AG20443 (cell line): ENCODE measurements at regions not wholly inside any gene's neighbourhood (a gene's known extent, or its start where the extent isn't known, plus 50 kb on each side); places are given as distances from the start of the nearest gene placed in this dataset.
"Not testable (repeated sequence)": the region's sequence is repeated elsewhere in the genome, so short reads cannot be mapped to it uniquely, and the experiment has no call there.

Experiments used
- DNase-seq: peaks from one replicate; pipeline ENCODE4 v3.0.0; 2012; ENCODE audit warnings: low spot score, mixed read lengths

DNA sequence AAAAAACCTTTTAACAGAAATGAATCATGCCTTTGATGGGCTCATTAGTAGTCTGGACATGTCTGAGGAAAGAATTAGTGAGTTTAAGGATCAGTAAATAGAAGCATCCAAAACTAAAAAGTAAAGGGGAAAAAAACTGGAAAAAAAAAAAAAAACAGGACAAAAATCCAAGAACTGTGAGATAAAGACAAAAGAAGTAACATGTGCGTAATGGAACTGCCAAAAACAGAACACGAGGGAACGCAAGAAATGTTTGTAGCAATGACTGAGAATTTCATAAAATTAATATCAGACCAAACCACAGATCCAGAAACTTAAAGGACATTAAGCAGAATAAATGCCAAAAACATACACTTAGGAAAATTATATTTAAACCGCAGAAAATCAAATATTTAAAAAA, 77.4 kb downstream of the MS4A13 start:
- DNase-seq: no peak

DNA sequence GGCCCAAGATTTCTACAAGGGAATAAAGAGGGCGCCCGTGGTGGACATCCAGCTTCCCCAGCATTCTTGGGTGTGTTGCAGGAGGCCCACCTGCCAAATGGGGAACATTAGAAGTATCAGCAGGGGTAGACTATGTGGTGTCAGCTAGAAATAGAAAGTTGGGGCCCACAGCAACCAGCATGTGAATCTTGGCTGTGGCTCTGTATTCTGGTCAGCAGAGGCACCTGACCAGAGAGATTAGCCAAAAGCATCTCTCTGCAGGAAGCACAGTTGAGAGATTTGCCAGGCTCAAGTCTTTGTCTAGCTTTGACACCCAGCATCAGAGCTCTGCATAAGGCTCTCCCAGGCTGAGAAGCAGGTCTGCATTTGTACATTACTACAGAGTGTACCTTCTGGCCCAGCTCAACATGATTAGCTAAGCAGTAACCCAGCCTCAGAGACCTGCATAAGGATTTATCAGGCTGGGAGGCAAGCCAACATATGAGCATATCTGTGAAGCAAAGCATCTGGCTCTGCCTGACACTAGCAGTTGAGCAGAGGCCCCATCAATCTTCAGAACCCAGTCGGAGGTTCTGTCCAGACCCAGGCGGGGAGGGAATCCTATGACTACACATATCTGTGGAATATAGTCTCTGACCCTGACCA, 79.9 kb downstream of the MS4A13 start:
- no peak for DNase-seq

DNA sequence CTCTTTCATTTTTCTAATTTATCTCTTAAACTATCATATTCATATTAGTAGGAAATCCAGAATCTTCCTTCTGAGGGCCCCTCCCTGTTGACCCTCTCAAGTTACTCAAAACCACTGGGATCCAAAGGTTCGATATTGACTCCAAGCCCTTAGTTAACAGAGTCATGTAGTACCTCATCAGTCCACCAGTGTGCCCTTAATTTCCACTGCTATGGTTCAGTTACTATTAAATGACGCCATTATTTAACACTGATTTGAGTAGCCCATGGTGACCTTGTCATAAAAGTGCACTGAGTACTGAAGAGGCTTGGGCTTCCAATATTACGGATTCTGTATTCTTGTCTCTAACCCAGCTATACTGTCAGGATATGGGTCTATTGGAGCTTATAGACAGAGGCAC, 91.9 kb upstream of the MS4A8 start:
- DNase-seq: no peak

DNA sequence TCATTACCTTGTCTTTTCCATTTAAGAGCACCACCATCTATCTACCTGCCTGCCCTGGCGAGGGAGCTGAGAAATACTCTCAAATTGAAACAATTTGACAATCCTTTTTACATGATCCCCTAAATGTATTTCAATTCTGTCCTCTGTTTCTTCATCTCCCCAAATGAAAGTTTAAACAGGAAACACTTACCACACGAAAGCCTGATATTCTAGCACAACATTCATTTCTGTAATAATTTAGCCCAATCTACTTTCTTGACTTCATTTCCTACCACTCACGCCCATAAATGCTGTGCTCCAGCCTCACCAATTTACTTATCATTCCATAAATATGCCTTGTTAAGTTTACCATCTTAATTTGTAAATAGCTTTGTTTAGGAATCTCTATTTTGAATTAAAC, 89.8 kb upstream of the MS4A8 start:
- no peak for DNase-seq

DNA sequence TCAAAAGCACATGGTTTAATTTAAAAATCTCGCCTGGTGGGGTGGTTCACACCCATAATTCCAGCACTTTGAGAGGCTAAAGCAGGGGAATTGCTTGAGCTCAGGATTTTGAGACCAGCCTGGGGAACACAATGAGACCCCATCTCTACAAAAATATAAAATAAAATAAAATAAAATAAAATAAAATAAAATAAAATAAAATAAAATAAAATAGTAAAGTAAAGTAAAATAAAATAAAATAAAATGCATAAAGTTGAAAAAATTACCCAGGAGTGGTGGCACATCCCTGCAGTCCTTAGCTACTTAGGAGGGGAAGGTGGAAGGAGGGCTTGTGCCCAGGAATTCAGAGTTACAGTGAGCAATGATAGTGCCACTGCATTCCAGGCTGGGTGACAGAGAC, 88.7 kb upstream of the MS4A8 start:
- no peak for DNase-seq

DNA sequence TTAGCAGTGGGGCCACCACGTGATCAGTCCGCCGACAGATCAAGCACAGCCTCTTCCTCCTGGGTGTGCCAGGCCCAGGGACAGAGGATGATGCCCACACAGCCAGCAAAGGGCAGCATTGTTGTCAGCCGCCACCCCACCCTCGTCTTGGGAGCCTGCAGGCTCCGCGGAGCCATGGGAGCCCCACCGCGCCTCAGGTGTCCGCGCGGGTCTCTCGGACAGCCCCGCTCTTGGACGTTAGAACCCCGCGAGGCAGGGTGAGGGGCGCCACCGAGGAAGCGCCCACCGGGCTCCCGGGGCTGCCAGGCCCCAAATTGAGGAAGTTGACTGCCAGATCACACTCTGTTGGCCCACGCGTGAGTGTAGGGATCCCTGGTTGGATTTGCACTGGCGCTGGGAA, 83.9 kb upstream of the MS4A8 start:
- no peak for DNase-seq

DNA sequence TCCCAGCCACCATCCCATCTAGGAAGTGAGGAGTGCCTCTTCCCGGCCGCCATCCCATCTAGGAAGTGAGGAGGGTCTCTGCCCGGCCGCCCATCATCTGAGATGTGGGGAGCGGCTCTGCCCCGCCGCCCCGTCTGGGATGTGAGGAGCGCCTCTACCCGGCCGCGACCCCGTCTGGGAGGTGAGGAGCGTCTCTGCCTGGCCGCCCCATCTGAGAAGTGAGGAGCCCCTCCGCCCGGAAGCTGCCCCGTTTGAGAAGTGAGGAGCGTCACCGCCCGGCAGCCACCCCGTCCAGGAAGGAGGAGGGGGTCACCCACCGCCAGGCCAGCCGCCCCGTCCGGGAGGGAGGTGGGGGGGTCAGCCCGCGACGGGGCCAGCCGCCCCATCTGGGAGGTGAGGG, 77.5 kb upstream of the MS4A8 start:
- DNase-seq: not testable (repeated sequence)

DNA sequence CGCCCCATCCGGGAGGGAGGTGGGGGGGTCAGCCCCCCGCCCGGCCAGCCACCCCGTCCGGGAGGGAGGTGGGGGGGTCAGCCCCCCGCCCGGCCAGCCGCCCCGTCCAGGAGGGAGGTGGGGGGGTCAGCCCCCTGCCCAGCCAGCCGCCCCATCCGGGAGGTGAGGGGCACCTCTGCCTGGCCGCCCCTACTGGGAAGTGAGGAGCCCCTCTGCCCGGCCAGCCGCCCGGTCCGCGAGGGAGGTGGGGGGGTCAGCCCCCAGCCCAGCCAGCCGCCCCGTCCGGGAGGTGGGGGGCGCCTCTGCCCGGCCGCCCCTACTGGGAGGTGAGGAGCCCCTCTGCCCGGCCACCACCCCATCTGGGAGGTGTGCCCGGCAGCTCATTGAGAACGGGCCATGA, 76.6 kb upstream of the MS4A8 start:
- DNase-seq: not testable (repeated sequence)

DNA sequence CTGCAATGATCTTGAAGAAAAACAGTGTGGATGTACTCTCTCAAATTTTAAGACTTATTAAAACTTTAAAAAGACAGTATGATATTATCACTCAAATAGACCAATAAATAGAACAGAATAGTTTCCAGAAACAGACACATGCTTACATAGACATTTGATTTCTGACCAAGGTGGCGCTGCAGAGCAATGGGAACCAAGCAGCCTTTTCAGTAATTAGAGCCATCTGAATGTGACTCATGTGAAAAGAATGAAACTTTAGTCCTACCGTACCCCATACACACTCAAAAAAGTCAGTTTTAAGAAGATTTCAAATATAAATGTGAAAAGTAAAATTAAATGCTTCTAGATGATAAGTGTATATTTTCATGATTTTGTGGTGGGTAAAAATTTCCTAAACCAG, 74.2 kb upstream of the MS4A8 start:
- peak; percentile 15 for DNase-seq

DNA sequence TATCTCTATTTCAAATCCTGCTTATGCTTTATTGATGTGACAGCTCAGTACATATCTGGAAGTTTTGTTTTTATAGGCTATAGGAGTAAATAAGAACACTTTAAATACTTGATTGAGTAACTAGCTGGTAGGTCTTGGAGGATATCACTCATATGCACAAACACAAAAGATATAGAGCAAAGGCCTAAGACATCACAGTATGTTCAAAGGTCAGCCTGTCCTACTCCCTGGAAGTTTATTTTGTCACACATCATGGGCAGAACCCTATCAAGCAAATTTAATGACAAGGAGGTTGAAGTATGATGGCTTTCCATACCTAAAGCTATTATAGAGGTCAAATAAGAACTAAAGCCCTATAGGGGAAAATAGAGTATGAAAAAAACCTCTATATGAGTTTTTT, 70.0 kb upstream of the MS4A8 start:
- no peak for DNase-seq

DNA sequence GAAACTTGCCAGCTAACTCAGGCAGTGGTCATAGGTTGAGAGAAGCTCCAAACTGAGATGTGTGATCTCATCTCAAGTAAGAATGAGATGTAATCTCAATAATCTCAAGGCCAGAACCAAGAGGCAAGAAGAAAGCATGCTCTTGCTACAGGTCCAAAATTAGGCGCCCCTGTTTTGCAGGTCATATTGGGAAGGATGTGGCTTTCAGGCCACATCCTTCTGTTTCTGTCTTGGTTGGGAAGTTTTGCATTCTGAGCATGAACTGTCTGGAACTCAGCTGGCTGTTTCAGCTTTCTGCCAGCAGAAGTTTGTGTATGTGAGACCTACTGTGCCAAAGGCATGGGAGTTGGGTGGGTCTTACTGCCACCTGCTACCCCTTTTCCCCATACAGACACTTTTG, 67.5 kb upstream of the MS4A8 start:
- DNase-seq: no peak

DNA sequence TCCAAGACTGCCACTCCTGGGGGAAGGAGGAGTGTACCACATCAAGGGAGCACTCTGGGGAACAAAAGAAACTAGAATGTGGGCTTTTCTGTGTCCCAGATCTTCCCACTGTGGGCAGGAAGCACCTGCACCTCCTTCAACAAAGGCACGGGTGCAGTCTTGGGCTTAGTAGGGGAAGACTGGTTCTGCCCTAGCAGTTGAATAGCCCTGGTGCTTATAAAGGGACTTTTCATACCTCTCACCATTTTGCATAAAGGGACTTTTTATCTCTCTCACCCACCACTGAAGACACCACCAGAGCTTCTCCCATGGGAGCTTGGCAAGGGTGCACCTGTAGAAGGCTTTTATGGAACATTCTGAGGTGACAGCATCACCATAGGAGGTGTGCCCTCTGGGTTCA, 65.8 kb upstream of the MS4A8 start:
- DNase-seq: no peak

DNA sequence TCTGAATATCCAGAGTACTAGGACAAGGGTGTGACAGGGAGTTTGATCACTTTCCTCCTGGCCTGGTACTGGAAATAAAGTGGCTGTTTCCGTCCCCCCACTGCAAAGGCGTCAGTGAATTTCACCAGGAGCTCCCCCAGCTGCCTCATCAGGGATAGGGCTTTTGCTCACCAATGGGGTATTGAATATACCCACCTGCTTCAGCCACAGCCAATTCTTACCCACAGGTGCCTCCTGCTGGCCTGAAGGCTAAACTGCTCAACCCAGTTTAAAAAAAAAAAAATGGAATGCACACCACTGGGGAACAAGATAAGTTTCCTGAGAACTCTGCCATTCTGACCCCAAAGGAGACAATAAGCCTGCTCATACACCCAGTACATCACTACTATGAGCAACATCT, 65.3 kb upstream of the MS4A8 start:
- DNase-seq: no peak

DNA sequence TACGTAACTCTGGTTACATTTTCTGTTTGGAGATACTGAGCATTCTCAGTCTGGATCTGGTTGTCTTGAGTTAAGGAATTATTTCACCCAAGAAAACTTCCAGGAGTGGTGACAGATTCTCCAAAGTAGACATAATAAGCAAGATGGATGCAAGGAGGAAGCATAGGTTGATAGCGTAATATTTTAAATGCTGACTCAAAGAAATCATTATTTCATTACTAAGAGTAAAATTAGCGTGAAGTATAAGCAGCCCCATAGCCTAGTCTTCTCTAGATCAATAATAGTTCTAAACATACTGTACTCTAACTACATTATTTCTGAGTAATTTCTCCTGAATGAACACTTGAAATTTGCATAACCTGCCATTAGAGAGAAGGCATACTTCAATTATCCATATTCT, 57.5 kb upstream of the MS4A8 start:
- no peak for DNase-seq

DNA sequence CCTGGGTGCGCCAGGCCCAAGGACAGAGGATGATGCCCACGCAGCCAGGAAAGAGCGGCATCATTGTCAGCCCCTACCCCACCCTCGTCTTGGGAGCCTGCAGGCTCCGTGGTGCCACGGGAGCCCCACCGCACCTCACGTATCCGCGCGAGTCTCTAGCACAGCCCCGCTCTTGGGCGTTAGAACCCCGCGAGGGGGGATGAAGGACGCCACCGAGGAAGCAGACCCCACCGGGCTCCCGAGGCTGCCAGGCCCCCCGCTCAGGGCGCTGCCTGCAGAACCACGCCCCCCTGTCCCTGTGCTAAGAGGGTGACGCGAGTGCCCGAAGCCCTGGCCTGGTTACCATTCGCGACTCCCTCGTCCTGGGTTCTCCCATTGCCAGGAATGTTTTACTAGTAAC, 52.3 kb upstream of the MS4A8 start:
- DNase-seq: no peak
